H9 (cell line): ENCODE measurements at regions not wholly inside any gene's neighbourhood (a gene's known extent, or its start where the extent isn't known, plus 50 kb on each side); places are given as distances from the start of the nearest gene placed in this dataset.

Experiments
- DNase-seq: peaks from one replicate; pipeline ENCODE4 v3.0.0-alpha.2; 2017
- H2AFZ ChIP-seq: one replicate; pipeline ENCODE4 v1.6.1; 2013; ENCODE audit warnings: mild to moderate bottlenecking, low read length, control low read depth, moderate library complexity
- H2AK5ac ChIP-seq: 2 replicates; pipeline ENCODE4 v1.6.1; 2013; ENCODE audit warnings: low read length, control low read depth, mixed read lengths; ENCODE audit not compliant: insufficient read length
- H2BK120ac ChIP-seq: one replicate; pipeline ENCODE4 v1.6.1; 2013; ENCODE audit warnings: low read depth, mild to moderate bottlenecking, low read length, control low read depth, inconsistent platforms; ENCODE audit not compliant: poor library complexity, severe bottlenecking
- H2BK12ac ChIP-seq: 2 replicates; pipeline ENCODE4 v1.6.1; 2013; ENCODE audit warnings: low read length, control low read depth, mixed read lengths, low read depth; ENCODE audit not compliant: insufficient read length
- H2BK15ac ChIP-seq: 2 replicates; pipeline ENCODE4 v1.6.1; 2013; ENCODE audit warnings: low read depth, low read length, control low read depth
- H2BK20ac ChIP-seq: one replicate; pipeline ENCODE4 v1.6.1; 2013; ENCODE audit warnings: low read depth, mild to moderate bottlenecking, low read length, control low read depth, inconsistent platforms; ENCODE audit not compliant: poor library complexity, severe bottlenecking
- H2BK5ac ChIP-seq: 2 replicates; pipeline ENCODE4 v1.6.1; 2013; ENCODE audit warnings: low read length, control low read depth, mixed read lengths; ENCODE audit not compliant: insufficient read length
- H3K14ac ChIP-seq: 2 replicates; pipeline ENCODE4 v1.6.1; 2013; ENCODE audit warnings: low read length, control low read depth; ENCODE audit not compliant: insufficient read depth
- H3K18ac ChIP-seq: 2 replicates; pipeline ENCODE4 v1.6.1; 2013; ENCODE audit warnings: low read depth, mild to moderate bottlenecking, mixed read lengths, low read length, control low read depth; ENCODE audit not compliant: insufficient read length
- H3K23ac ChIP-seq: 2 replicates; pipeline ENCODE4 v1.6.1; 2013; ENCODE audit warnings: low read length, control low read depth, mixed read lengths, low read depth; ENCODE audit not compliant: insufficient read length
- H3K23me2 ChIP-seq: 2 replicates; pipeline ENCODE4 v1.6.1; 2013; ENCODE audit warnings: low read depth, mild to moderate bottlenecking, mixed read lengths, low read length, control low read depth; ENCODE audit not compliant: insufficient read length, poor library complexity, severe bottlenecking
- H3K27ac ChIP-seq: 2 replicates; pipeline ENCODE4 v1.5.1; 2013; ENCODE audit warnings: low read length, control low read depth, mixed read lengths, low read depth; ENCODE audit not compliant: insufficient read length
- H3K27me3 ChIP-seq: 2 replicates; pipeline ENCODE4 v1.6.1; 2013; ENCODE audit warnings: low read length, control low read depth, inconsistent platforms; ENCODE audit not compliant: insufficient read depth
- H3K4ac ChIP-seq: 2 replicates; pipeline ENCODE4 v1.6.1; 2013; ENCODE audit warnings: low read depth, mild to moderate bottlenecking, control low read depth, inconsistent platforms, low read length, moderate library complexity
- H3K4me1 ChIP-seq: 2 replicates; pipeline ENCODE4 v1.6.1; 2013; ENCODE audit warnings: low read length, control low read depth, inconsistent platforms; ENCODE audit not compliant: insufficient read depth
- H3K4me2 ChIP-seq: 2 replicates; pipeline ENCODE4 v1.6.1; 2013; ENCODE audit warnings: low read length, control low read depth, mixed read lengths; ENCODE audit not compliant: insufficient read length, insufficient read depth
- H3K56ac ChIP-seq: 2 replicates; pipeline ENCODE4 v1.6.1; 2013; ENCODE audit warnings: low read depth, mild to moderate bottlenecking, mixed read lengths, low read length, control low read depth; ENCODE audit not compliant: insufficient read length
- H3K79me1 ChIP-seq: 2 replicates; pipeline ENCODE4 v1.6.1; 2013; ENCODE audit warnings: low read depth, mild to moderate bottlenecking, moderate library complexity, low read length, control low read depth, inconsistent platforms; ENCODE audit not compliant: insufficient read depth, poor library complexity, severe bottlenecking
- H3K79me2 ChIP-seq: 2 replicates; pipeline ENCODE4 v1.6.1; 2013; ENCODE audit warnings: low read length, control low read depth, inconsistent platforms; ENCODE audit not compliant: insufficient read depth
- H3K9ac ChIP-seq: 2 replicates; pipeline ENCODE4 v1.6.1; 2013; ENCODE audit warnings: low read length, control low read depth, mixed read lengths; ENCODE audit not compliant: insufficient read length; ENCODE audit errors: extremely low read depth
- H3K9me3 ChIP-seq: one replicate; pipeline ENCODE4 v1.6.1; 2013; ENCODE audit warnings: low read depth, low read length, inconsistent platforms; ENCODE audit not compliant: control insufficient read depth
- H3T11ph ChIP-seq: one replicate; pipeline ENCODE4 v1.6.1; 2013; ENCODE audit warnings: mild to moderate bottlenecking, low read length, control low read depth, inconsistent platforms
- H4K20me1 ChIP-seq: one replicate; pipeline ENCODE4 v1.6.1; 2013; ENCODE audit not compliant: control insufficient read depth, insufficient read length, insufficient read depth
- H4K5ac ChIP-seq: 2 replicates; pipeline ENCODE4 v1.6.1; 2013; ENCODE audit warnings: low read depth, mild to moderate bottlenecking, mixed read lengths, low read length, control low read depth; ENCODE audit not compliant: insufficient read length
- H4K8ac ChIP-seq: replicated peaks from 2 replicates; pipeline ENCODE4 v1.6.1; 2013; ENCODE audit warnings: low read length, control low read depth, mixed read lengths, low read depth; ENCODE audit not compliant: insufficient read length
- H4K91ac ChIP-seq: 2 replicates; pipeline ENCODE4 v1.6.1; 2013; ENCODE audit warnings: low read depth, mild to moderate bottlenecking, moderate library complexity, mixed read lengths, low read length, control low read depth; ENCODE audit not compliant: insufficient read length
- H3K27ac Mint-ChIP-seq, 3 experiments: 2 replicates in 2 of 3; 3 replicates in 1 of 3; pipeline ENCODE4 v1.8.0; 2020 to 2021; ENCODE audit warnings: mixed read lengths in 3 of 3, mild to moderate bottlenecking in 1 of 3, moderate library complexity in 1 of 3
- H3K27me3 Mint-ChIP-seq: 2 replicates; pipeline ENCODE4 v1.8.0; 2021; ENCODE audit warnings: low read depth, mild to moderate bottlenecking, moderate library complexity, mixed read lengths
- H3K36me3 Mint-ChIP-seq, 3 experiments: 2 replicates in 2 of 3; 3 replicates in 1 of 3; pipeline ENCODE4 v1.8.0; 2020 to 2021; ENCODE audit warnings: low read depth in 3 of 3, mixed read lengths in 3 of 3; ENCODE audit not compliant: insufficient read depth in 1 of 3
- H3K4me1 Mint-ChIP-seq, 2 experiments: 2 replicates each; pipeline ENCODE4 v1.8.0; 2020; ENCODE audit warnings: mixed read lengths in 2 of 2
- H3K4me3 Mint-ChIP-seq, 2 experiments: 2 replicates in 1 of 2; 3 replicates in 1 of 2; pipeline ENCODE4 v1.8.0; 2020 to 2021; ENCODE audit warnings: mild to moderate bottlenecking in 2 of 2, mixed read lengths in 2 of 2, moderate library complexity in 1 of 2
- H3K9me3 Mint-ChIP-seq, 2 experiments: 2 replicates in 1 of 2; 3 replicates in 1 of 2; pipeline ENCODE4 v1.8.0; 2020; ENCODE audit warnings: mild to moderate bottlenecking in 2 of 2, mixed read lengths in 2 of 2, moderate library complexity in 1 of 2
- CTCF ChIP-seq: fragments of 200-600 bp; sonication (generic); conservative IDR thresholded peaks from 3 replicates; pipeline ENCODE4 v1.8.0; 2021; ENCODE audit warnings: antibody characterized with exemption, mild to moderate bottlenecking
- WGBS: extraction: QIAGEN DNeasy Blood & Tissue Kit; methylation state at CpG from one replicate; pipeline ENCODE4 v1.1.7; 2013; ENCODE audit warnings: missing lambda C conversion rate, low lambda C conversion rate, mixed read lengths; ENCODE audit not compliant: insufficient read length; ENCODE audit errors: extremely low coverage; 5-methylcytosine and 5-hydroxymethylcytosine counted together

GRCh38 chr12:114975640-114976310 lies 291.8 kb upstream of the TBX3 start:
- Histone ChIP-seq H3K23ac (no peak overlapping the region), H3K14ac (no peak overlapping the region), H2AFZ (no peak overlapping the region), H2BK120ac (no peak overlapping the region), H3K4me2 (no peak overlapping the region), H2AK5ac (no peak overlapping the region), H3K79me1 (no peaks in the 10 kb centered on the region), H2BK20ac (no peak overlapping the region), H3K9me3 (no peaks in the 10 kb centered on the region), H3K79me2 (no peaks in the 10 kb centered on the region), H2BK15ac (no peak overlapping the region), H3K27ac (no peak overlapping the region), H4K91ac (no peak overlapping the region), H4K5ac (no peak overlapping the region), H2BK5ac (no peak overlapping the region), H4K20me1 (no peaks in the 10 kb centered on the region), H3K18ac (no peak overlapping the region), H3K9ac (no peak overlapping the region), H3K4me1 (no peaks in the 10 kb centered on the region), H3K27me3 (no peaks in the 10 kb centered on the region), H3K56ac (no peak overlapping the region), H3T11ph (no peak overlapping the region), H3K4ac (no peak overlapping the region), H3K23me2 (no peaks in the 10 kb centered on the region), H4K8ac (no peak overlapping the region), H2BK12ac (no peak overlapping the region)
- WGBS: no CpG with 5 or more reads among the region's 4 CpGs
- Mint-ChIP-seq H3K36me3 (no peaks in the 10 kb centered on the region), H3K4me3 (no peak overlapping the region), H3K27ac (no peak overlapping the region), H3K27me3 (peaks cover 15% of the 10 kb centered on the region), H3K4me1 (no peaks in the 10 kb centered on the region), H3K9me3 (peaks cover 0 to 2% of the 10 kb centered on the region in 2 experiments; a peak in 1 of 5 replicates)
- no peak for TF ChIP-seq CTCF
- no peak for DNase-seq
